ENCODE measurements at regions not wholly inside any gene's neighbourhood (a gene's known extent, or its start where the extent isn't known, plus 50 kb on each side); places are given as distances from the start of the nearest gene placed in this dataset.

DNA sequence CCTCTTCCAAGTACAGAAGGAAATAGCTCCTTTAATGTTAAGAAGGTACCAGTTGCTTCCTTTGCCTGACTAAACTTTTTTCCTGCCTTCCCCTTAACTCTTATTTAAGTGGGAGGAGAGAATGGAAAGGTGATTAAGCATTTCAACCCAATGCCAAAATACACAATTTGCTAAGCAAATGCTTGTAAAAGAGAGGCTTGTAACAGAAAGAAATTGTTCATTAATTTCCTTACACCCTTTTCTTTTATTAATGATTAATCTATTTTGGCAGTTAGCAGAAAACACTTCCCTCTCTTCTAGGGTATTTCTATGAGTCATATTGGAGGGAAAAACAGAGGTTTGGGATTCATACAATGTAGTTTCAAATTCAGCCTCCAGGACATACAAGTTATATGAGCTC, 427.6 kb upstream of the FAT3 start:
- DNase-seq: no peak

DNA sequence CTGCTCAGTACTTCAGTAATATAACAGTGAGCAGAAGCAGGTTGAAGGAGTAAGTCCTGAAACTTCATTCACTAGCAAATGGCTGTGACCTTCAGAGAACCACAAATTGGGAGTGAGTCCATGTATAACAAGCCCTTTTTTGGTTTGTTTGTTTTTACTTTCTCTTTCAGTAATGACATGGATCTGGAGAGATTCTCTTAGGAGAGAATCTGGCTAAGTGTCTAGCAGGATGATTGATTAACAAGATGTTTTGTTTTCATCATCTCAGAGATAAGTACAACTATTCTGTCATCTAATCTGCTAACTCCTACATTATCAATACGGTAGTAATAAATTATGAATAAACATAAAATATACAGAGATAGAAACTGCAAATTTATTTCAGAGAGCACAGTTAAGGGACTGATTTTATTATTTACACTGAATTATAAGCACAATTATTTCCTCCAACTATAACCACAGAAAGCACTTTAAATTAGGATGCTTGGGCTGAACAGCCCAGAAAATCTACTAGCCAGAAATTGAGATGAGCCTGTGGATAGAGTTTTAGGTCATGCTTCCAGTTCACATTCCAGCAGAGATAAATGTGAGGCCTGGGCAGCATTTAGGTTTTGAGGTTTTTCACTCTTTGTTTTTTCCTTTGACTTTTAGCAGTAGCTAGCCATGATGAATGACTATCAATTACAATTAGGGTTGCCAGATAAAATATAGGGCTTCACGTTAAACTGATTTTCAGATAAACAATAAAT, 429.3 kb upstream of the FAT3 start:
- no peak for DNase-seq

DNA sequence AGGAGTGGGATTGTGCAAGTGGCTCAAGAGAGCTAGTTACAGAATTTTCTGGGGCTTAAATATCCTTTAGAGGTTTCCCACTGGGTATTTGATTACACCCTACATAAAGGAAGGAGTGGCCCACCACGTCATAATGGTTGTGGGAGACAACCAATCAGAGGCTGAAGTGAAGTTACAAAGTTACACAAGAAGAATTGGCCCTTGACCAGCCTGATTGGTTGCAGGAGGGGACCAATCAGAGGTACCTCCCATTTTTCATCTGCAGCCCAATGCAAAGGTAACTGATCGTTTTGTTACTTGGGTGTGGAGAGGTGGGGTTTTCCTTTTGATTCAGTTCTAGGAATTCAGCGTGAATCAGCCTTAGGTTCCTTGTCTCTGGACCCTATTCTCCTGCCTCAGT, 430.5 kb upstream of the FAT3 start:
- DNase-seq: no peak

DNA sequence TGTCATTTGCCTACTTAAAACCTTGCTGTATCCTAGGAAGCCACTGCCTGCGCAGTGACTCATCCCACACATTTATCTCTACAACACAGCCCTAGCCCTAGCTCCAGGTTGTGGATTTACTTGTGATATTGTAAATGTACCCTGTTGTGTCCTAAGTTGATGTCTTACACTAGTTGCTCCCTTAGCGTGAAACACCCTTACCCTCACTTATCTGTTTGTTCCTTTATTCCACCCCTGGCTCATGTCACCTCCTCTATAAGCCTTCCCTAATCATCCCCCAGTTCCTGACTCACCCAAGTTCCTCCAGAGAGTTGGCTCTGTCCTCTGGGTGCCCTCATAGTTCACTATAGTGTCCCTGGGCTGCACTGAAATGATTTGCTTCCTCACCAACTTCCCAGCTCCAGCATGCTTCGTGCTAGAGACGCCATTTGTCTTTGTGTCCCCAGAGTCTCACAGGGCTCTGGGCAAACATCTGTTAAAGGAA, 431.8 kb upstream of the FAT3 start:
- no peak for DNase-seq

DNA sequence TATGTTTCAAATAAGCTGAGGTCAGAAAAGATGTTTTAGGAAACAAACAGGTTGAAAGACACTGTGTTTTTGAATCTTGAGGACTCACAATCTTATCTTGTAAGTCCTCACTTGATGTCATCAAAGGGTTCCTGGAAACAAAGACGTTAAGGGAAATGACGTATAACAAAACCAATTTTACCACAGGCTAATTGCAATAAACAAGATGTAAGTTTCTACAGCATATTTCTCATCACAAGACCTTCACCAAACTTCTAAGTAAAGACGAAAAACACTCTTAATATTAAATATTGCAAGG, 433.5 kb upstream of the FAT3 start:
- DNase-seq: no peak

DNA sequence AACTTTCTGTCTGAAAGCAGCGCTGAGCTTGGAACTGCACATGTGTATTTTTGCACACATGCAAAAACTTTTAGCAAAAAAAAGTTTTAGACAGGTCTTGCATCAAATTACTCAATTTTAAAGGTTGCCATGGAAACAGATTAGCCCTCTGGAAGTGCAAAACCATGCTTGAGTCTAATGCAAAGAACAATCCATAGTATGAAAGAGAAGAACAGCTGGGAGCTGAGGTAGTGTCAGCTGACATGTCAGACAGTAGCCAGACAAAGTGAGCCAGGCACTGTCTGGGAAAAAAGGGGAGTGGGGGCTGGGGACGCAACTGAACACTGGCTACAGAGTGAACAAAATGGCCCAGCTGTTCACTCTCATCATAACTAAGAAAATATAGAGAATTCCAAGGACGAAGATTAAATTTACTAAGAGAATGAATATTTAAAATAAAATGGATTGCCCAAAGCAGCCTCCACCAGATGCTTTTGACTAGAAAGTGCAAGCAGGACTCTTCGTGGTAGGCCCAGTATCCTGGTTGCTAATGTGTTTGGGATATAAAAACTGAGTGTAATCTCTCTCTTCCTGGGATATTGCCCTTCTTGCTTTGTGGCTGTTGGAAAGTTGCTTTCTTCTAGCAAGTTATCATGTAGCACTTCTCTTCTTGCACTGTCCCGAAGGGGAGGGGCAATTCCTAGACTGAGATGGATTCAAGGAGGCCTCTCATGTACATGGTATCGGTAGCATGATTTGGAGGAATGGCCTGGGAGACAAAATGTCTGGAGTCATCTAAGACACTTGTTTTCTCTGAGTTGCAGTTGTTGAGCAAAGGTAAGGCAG, 434.1 kb upstream of the FAT3 start:
- no peak for DNase-seq

DNA sequence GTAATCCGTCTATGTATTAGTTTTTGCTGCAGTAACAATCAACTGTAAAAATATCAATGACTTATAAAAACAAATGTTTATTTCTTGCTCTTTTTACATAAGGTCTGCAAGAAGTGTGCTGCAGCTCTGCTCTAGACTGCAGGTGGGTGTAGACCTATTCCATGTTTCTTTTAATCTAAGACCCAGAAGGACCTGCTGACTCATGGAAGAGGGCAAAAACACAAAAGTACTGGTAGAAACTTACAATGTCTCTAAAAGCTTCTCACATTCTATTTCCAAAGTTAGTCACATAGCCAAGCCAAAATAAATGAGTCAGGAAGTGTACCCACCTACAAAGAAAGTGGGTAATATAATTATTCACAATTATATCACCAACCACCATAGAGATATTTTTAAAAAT, 435.9 kb upstream of the FAT3 start:
- DNase-seq: no peak

DNA sequence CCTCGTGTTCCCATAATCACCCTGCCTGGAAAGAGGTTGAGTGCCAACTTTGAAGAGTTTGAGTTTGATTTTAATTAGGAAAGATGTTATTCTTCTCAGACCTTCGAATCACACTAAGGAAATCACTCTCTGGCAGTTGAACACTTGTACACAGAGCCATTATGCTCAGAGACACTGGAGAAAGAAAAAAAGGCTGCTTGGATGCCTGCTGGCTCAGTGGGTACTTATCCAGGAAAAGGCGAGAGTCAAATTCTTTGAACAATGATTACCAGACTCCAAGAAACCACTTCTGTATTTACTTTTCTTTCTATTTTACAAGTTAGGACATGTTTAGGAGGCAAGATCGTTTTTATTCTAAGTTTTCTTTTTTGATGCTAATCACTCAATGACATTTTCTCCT, 438.5 kb upstream of the FAT3 start:
- DNase-seq: no peak

DNA sequence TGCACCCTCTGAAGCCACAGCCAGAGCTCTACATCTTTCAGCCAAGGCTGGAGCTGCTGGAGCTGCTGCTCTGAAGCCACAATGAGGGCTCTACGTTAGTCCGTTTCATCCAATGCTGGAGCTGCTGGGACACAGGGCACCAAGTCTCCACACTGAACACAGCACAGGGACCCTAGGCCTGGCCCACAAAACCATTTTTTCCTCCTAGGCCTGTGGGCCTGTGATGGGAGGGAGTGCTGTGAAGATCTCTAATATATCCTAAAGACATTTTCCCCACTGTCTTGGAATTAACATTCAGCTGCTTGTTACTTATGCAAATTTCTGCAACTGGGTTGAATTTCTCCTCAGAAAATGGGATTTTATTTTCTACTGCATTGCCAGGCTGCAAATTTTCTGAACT, 441.4 kb upstream of the FAT3 start:
- no peak for DNase-seq

DNA sequence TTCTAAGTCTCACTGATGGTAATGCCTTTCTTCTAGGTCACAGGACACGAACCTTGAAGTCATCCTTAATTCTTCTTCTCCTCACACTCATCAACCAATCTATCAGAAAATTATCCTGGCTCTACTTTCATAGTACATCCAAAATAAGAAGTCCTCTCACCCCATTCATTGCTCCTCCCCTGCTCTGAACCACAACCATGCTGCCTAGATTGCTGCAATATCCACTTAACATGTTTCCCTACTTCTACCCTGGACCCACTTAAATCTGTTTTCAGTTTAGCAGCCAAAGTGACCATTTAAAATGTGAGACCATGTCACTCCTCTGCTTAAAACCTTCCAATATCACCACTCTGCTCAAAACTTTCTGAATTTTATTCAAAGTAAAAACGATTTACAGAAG, 445.9 kb upstream of the FAT3 start:
- DNase-seq: no peak

DNA sequence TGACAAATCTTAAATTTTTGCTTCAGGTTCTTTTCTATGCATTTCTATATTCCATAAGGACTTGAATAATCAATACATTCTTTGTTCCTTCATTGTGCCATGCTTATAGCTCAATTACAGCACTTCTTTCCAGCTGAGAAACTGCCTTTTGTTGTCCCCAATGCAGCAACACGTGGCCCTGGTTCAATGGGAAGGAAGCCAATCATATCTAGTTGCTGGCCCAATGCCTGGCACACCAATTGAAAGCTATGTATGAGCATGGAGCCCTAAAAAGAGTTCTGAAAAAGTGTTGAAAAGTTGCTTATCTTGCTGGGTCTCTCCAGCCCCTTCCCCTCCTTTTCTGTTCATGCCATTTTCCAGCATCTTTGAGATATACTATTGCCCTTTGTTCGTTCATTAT, 448.0 kb upstream of the FAT3 start:
- DNase-seq: no peak

DNA sequence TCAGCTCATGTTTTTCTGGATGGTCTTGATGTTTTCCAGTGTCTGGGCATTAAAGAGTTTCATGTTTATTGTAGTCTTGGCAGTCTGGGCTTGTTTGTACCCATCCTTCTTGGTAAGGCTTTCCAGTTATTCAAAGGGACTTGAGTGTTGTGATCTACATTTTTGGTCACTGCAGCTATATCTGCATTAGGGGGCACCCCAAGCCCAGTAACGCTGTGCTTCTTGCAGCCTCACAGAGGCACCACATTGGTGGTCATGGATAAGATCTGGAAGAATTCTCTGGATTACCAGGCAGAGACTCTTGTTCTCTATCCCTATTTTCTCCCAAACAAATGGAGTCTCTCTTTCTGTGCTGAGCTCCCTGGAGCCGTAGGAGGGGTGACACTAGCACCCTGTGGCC, 451.5 kb upstream of the FAT3 start:
- DNase-seq: no peak

DNA sequence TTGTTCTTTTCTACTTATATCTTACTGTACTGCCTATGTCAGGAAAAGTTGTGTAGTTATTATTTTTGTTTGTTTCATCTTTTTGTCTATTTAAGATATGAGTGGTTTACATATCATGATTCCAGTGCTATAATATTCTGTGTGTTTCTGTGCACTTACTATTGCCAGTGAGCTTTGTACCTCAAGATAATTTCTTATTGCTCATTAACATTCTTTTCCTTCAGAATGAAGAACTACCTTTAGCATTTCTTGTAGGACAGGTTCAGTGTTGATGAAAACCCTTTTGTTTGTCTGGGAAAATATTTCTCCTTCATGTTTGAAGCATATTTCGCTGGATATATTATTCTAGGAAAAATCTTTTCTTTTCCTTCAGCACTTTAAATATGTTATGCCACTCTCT, 452.7 kb upstream of the FAT3 start:
- no peak for DNase-seq

DNA sequence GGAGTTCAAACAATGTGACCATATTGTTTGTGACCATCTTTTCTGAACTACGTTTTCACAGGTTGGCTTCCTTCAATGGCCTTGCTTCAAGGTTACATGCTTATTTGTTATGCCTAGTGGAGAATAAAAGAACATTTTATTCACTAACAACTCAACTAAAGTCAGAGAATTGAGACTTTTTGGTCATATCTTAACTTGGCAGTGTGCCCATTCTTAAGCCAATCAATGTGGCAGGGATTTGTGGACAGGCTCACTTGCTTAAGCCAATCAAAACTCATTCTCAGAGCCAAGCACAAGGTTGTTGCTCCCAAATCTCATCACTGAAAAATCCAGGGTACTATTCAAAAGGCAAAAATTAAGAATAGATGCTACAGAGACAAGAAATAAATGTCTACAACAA, 455.8 kb upstream of the FAT3 start:
- no peak for DNase-seq

DNA sequence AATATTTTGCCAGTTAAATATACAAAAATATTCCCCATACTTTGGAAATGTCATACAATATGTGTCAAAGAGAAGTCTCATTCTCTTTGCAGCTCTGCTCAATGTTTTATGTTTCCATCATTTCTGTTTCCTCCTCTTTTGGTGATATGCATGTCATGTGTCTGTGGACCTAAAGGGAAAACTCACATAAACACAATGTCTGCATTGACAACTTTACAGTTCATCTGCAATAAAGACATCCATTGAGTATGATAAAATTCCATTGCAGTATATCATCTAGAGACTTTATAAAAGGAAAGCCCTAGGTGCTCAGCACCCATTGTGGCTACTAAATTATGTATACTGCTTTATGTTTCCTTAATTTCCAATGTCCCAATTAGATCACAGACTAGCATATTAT, 461.3 kb upstream of the FAT3 start:
- DNase-seq: no peak

DNA sequence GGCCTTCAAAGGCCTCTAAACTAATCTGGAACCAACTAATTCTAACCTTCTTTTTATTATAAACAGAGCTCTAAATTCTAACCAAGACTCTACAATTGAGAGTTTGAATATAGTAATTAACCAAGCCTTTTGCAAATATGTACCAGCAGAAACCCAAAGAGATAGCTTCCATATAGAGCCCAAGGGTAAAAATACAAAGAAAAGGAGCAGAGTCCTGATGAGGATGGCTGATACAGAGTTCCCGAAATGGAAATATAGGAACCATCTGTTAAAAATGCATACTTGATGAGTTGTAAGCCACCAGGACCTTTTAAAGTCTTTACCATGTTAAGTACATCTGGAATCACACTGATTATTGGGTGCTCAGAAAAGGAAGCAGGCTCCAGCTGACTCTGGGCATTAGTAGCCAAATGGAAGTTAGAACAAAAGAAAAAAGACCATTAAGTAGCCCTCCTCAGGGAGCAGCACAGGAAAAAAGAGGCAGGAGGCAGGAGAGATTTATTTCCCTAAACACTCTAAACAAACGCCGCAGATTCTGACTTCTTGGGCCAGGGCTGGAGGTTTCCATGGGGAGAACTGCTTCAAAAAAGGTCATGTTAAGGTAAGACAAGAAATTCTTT, 463.1 kb upstream of the FAT3 start:
- no peak for DNase-seq

DNA sequence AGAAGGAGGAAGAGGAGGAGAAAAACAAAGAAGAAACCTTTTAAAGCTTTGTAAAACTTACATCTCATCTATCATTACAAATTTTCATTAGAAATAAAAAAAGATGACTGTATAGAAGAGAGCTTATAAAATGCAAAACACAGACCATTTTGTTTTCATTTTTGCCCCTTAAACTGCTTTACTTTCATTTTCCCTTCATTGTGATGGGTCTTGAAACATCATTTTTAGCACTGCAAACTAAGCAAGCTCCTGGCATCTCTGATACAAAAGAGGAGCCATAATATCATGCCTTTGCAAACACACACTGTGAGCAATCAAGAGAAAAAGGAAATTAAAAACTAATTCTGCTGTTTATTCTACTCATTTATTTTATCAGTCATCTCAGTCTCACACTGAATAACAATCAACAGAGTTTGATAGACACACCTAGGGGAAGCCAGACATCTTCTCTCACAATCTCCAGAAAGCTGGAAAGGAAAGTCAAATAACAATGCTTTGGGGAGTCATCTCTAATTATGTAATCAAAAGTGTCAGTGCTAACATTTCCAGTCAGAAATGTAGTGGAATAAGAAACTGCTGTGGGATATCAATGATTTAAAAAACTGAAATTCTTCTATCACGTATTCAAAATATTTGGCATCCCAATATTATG, 467.7 kb upstream of the FAT3 start:
- no peak for DNase-seq

DNA sequence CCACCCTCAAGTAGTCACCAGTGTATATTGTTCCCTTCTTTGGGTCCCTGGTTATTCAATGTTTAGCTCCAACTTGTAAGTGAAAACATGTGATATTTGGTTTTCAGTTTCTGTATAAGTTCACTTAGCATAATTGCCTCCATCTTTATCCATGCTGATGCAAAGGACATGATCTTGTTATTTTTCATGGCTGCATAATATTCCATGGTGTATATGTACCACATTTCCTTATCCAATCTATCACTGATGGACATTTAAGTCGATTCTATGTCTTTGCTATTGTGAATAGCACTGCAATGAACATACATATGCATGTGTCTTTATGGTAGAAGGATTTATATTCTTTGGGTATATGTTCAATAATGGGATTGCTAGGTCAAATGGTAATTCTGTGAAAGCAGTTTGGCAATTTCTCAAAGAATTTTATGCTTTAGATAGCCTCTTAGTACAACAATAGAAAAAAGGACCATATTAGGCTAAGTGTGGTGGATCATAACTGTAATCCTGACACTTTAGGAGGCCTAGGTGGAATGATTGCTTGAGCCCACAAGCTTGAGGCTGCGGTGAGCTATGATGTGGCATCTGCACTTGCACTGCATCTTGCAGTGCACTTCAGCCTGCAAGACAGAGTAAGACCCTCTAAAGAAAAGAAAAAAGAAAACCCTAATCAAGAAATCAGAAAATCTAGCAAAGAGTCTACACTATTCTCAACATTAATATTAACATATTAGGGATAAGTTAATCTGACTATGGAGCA, 468.5 kb upstream of the FAT3 start:
- DNase-seq: no peak

DNA sequence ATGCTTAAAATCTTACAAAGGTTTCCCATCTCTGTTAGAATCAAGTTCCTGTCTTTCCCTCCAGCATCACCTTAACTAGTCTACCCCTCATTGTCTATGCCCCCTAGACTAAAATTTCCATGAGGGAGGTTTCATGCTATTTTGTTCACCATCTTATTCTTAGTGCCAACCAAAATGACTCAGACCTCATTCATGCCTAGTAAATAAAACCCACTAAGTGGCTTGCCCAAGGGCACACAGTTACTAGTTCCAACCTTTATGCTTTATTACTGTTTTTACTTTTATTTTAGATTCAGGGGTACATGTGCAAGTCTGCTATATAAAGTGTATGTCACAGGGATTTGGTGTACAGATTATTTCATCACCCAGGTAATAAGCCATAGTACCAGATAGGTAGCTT, 469.1 kb upstream of the FAT3 start:
- no peak for DNase-seq

DNA sequence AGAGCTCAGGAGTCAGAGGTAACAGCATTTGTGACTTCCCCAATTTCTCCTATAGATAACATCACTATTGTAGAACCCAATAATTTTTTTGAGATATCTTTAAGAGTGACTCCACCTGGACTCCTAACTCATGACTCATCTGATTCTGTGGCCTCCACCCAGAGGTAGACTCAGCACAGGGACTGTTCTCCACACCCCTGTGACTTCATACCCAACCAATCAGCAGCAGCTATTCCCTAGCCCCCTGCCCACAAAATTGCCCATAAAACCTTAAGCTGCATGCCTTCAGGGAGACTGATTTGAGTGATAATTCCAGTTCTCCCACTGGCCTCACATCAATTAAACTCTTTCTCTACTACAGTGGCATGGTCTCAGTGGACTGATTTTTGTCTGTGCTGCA, 475.4 kb upstream of the FAT3 start:
- DNase-seq: no peak

DNA sequence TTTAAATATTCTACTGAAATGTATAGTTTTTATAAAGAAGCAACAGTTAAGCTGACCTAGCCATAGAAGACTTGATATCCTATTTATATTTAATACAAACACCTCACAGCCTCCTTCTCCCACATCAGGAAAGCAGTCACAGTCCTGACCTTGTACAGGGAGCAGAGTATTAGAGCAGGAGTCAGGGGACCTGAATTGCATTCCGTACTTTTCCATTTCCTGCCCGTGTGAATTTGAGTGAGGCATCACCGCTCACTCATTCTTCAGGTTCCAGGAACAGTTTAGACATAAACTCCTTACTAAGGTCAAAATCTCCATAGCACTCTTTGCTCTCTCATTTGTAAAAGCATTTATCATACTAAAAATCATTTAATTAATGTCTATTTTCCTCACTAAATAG, 482.5 kb upstream of the FAT3 start:
- no peak for DNase-seq

DNA sequence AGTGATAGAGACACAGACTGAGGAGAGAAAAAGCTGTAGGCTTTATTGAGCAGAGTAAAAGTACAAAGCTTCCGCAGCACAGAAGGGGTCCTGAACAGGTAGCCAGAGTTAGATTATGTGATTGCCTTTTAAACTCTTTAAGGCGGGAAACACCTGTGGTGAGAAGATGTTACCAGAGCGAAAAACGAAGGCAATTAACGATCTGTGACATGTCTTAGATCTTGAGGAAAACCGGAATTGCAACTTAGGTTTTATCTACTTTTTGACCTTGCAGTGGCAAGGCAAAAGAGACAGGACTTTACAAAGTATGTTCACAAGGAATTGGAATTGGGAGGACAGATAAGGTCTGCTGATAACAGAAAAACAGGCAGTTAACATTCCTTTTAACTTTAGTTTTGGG, 493.6 kb upstream of the FAT3 start:
- DNase-seq: no peak

DNA sequence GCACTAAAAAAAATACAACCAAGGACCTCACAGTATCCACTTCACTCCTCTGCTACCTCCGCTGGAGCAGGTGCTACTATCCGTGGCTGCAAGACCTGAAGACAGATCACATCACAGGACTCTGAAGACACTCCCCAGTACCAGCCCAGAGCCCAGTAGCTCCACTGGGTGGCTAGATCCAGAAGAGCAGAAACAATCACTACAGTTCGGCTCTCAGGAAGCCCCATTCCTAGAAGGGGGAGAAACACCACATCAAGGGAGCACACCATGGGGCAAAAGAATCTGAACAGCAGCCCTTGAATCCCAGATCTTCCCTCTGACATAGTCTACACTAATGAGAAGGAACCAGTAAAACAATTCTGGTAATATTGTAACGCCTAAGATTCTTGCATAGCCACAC, 494.0 kb upstream of the FAT3 start:
- DNase-seq: no peak
